Fibroblast of lung (primary cell): ENCODE measurements at regions not wholly inside any gene's neighbourhood (a gene's known extent, or its start where the extent isn't known, plus 50 kb on each side); places are given as distances from the start of the nearest gene placed in this dataset.
A peak's percentile ranks its signal among the peaks of the same experiment; 100 is the strongest.

Experiments
- DNase-seq, 2 donors: peaks; one replicate each; pipeline versions ENCODE4 v3.0.0 to v3.0.0-alpha.2; 2010; ENCODE audit warnings: low read depth in 2 of 2
- H2AFZ ChIP-seq: 2 replicates; pipeline ENCODE4 v1.5.1; 2012; ENCODE audit warnings: low read length, control low read depth, inconsistent platforms
- H3K27ac ChIP-seq: 2 replicates; pipeline ENCODE4 v1.5.1; 2011; ENCODE audit warnings: low read length, control low read depth; ENCODE audit not compliant: insufficient read depth
- H3K27me3 ChIP-seq: 2 replicates; pipeline ENCODE4 v1.5.1; 2011; ENCODE audit warnings: mild to moderate bottlenecking, low read length; ENCODE audit not compliant: control insufficient read depth, insufficient read depth
- H3K36me3 ChIP-seq: 2 replicates; pipeline ENCODE4 v1.5.1; 2011; ENCODE audit warnings: low read length; ENCODE audit not compliant: control insufficient read depth, insufficient read depth
- H3K4me1 ChIP-seq: 2 replicates; pipeline ENCODE4 v1.5.1; 2011; ENCODE audit warnings: low read length; ENCODE audit not compliant: control insufficient read depth, insufficient read depth; ENCODE audit errors: extremely low read depth
- H3K4me2 ChIP-seq: 2 replicates; pipeline ENCODE4 v1.5.1; 2011; ENCODE audit warnings: low read length, control low read depth; ENCODE audit not compliant: insufficient read depth; ENCODE audit errors: extremely low read depth
- H3K4me3 ChIP-seq, 4 experiments: fragments of 200-600 bp in 1 of 4; sonication (generic) in 1 of 4; replicated peaks in 1 of 4; 2 replicates each; pipeline ENCODE4 v1.5.1; 2011 to 2016; ENCODE audit warnings: low read length in 4 of 4, low read depth in 3 of 4, mild to moderate bottlenecking in 3 of 4, control low read depth in 2 of 4, inconsistent platforms in 1 of 4, mixed read lengths in 1 of 4; ENCODE audit not compliant: insufficient read depth in 1 of 4; ENCODE audit errors: control extremely low read depth in 1 of 4
- H3K79me2 ChIP-seq: 2 replicates; pipeline ENCODE4 v1.5.1; 2012; ENCODE audit warnings: mild to moderate bottlenecking, low read length, inconsistent platforms; ENCODE audit not compliant: control insufficient read depth, insufficient read depth
- H3K9ac ChIP-seq: 2 replicates; pipeline ENCODE4 v1.5.1; 2011; ENCODE audit warnings: mild to moderate bottlenecking, low read length, control low read depth; ENCODE audit not compliant: insufficient read depth
- H3K9me3 ChIP-seq: 2 replicates; pipeline ENCODE4 v1.5.1; 2012; ENCODE audit warnings: low read depth, low read length; ENCODE audit not compliant: control insufficient read depth, insufficient read depth
- H4K20me1 ChIP-seq: 2 replicates; pipeline ENCODE4 v1.5.1; 2011; ENCODE audit warnings: low read length; ENCODE audit not compliant: control insufficient read depth, insufficient read depth; ENCODE audit errors: extremely low read depth
- CTCF ChIP-seq, 2 donors: IDR thresholded peaks in 1 of 2; conservative IDR thresholded peaks in 1 of 2; 1 replicate in 1 of 2; 2 replicates in 1 of 2; pipeline ENCODE4 v1.5.1; 2011 to 2012; ENCODE audit warnings: low read length in 2 of 2, control low read depth in 1 of 2, inconsistent platforms in 1 of 2, low read depth in 1 of 2, mild to moderate bottlenecking in 1 of 2
- EZH2 ChIP-seq: IDR thresholded peaks from 2 replicates; pipeline ENCODE4 v1.5.1; 2012; ENCODE audit warnings: low read length, control low read depth, mild to moderate bottlenecking; ENCODE audit errors: missing control alignments

- no peaks in the 10 kb centered on the region for H3K9me3 ChIP-seq
- no peaks in the 10 kb centered on the region for H3K36me3 ChIP-seq
- no peak overlapping the region for H2AFZ ChIP-seq
- no peaks in the 10 kb centered on the region for H3K27me3 ChIP-seq
- no peak overlapping the region for H3K4me3 ChIP-seq
- no peaks in the 10 kb centered on the region for H3K79me2 ChIP-seq
- TF ChIP-seq CTCF (conservative IDR thresholded peaks at IDR 0.05 in 1 of 2, IDR thresholded peaks at IDR 0.05 in 1 of 2; ENCODE audit: low read depth in 1 of 2, low read length in 2 of 2) (no peak), EZH2 (no peak)
- no peak for DNase-seq
- no peak overlapping the region for H3K27ac ChIP-seq
- H4K20me1 ChIP-seq = no peaks in the 10 kb centered on the region
- H3K4me1 ChIP-seq = no peaks in the 10 kb centered on the region
- H3K9ac ChIP-seq = no peak overlapping the region
- no peak overlapping the region for H3K4me2 ChIP-seq
Measured at GRCh38 chr10:83333566-83333965, 805.7 kb upstream of the GHITM start.

GRCh38 chr10:83343676-83344075, 795.6 kb upstream of the GHITM start:
- no peak overlapping the region for H3K9ac ChIP-seq
- no peak for TF ChIP-seq EZH2
- no peak for TF ChIP-seq CTCF (conservative IDR thresholded peaks at IDR 0.05 in 1 of 2, IDR thresholded peaks at IDR 0.05 in 1 of 2; ENCODE audit: low read depth in 1 of 2, low read length in 2 of 2)
- no peaks in the 10 kb centered on the region for H3K36me3 ChIP-seq
- H3K4me3 ChIP-seq = no peak overlapping the region
- H3K79me2 ChIP-seq = no peaks in the 10 kb centered on the region
- H3K27ac ChIP-seq = no peak overlapping the region
- H3K27me3 ChIP-seq = no peaks in the 10 kb centered on the region
- no peaks in the 10 kb centered on the region for H3K4me1 ChIP-seq
- no peak overlapping the region for H2AFZ ChIP-seq
- H3K4me2 ChIP-seq = no peak overlapping the region
- no peaks in the 10 kb centered on the region for H4K20me1 ChIP-seq
- DNase-seq = peak in 1 of 2 donors; percentile 29
- H3K9me3 ChIP-seq = no peaks in the 10 kb centered on the region

- H4K20me1 ChIP-seq = no peaks in the 10 kb centered on the region
- no peaks in the 10 kb centered on the region for H3K27me3 ChIP-seq
- no peak overlapping the region for H3K9ac ChIP-seq
- H3K79me2 ChIP-seq = no peaks in the 10 kb centered on the region
- H3K4me3 ChIP-seq = no peak overlapping the region
- no peak overlapping the region for H3K4me2 ChIP-seq
- TF ChIP-seq CTCF (conservative IDR thresholded peaks at IDR 0.05 in 1 of 2, IDR thresholded peaks at IDR 0.05 in 1 of 2; ENCODE audit: low read depth in 1 of 2, low read length in 2 of 2) (no peak), EZH2 (no peak)
- no peak overlapping the region for H2AFZ ChIP-seq
- H3K27ac ChIP-seq = no peak overlapping the region
- peak in 1 of 2 donors; percentile 83 for DNase-seq
- no peaks in the 10 kb centered on the region for H3K9me3 ChIP-seq
- H3K4me1 ChIP-seq = no peaks in the 10 kb centered on the region
- no peaks in the 10 kb centered on the region for H3K36me3 ChIP-seq
Measured at GRCh38 chr10:83346266-83346910, 792.9 kb upstream of the GHITM start.
